GM18858 (cell line): ENCODE measurements at regions not wholly inside any gene's neighbourhood (a gene's known extent, or its start where the extent isn't known, plus 50 kb on each side); places are given as distances from the start of the nearest gene placed in this dataset.

ENCODE experiments used
- ATAC-seq: cut with Tn5 transposase; IDR thresholded peaks from one replicate; pipeline ENCODE4 v1.9.1; 2021; ENCODE audit not compliant: unreplicated experiment

DNA sequence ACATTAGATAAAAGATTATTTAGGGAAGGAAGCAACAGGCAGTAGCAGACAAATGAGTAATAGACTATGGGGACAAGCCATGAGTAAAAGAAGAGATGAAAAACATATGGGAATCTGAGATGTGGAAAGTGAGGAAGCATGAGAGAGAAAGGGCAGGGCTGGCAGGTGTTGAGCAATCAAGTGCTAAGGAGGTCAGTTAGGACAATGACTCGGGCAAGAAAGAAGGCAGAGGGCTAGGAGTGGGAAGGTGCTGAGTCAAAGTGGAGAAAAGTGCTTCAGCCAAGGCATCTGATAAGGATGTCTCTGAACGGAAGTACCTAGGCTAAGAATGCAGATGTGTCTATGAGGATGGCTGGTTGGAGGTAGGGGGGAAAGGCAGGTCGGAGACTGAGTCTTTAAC is 291.9 kb upstream of the HTR2A start:
- ATAC-seq = no peak

DNA sequence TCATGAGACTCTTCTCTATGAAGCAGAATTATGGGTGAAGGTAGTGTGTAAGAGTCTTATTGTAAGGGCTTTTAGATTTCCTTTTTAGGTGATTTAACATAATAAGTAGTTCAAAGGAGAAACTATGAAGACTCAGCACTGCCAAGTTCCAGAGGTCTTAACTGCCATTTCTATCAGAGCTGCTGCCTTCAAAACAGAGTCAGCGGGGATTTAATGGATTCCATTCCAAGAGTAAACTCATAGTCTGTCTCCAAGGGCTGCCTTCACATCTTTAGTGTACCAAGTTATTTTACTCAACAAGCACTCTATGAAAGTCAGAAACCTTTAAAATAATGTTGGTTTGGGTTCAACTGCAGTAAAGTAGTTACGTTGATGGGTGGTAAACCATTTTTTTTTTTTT is 289.6 kb upstream of the HTR2A start:
- no peak for ATAC-seq

DNA sequence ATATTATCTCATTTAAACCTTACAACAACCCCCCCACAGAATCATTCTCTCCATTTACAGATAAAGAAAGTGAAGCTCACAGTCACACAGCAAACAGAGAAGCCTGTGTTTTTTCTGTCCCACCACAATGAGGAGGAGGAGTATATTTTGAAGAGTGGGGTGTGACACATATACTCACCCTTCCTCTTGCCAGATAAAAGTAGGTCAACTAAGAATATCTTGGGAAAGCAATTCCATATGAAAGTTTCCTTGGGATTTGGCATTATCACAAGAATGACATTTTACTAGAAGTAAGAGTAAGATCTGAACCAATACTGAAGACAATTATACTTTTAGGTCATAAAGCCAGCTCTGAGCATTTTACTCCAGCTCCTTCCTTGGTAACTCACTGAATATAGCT is 287.5 kb upstream of the HTR2A start:
- no peak for ATAC-seq

DNA sequence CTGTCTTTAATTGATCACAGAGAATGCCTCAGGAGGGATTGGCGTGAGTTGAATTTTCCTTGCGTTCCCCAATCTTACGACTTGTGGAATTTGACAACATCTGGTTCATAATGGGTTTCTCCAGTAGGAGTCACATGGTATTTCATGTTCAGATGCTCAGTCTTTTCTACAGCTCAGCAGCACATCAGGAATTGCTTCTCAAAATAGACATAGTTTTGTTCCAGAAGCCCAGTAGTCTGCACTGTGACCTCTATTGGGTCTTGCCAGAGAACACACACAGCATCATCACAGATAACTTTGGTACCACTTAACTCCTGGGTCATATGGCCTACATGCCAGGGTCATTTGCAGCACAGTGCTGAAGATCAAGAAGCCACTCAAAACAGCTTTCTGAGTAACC is 282.5 kb upstream of the HTR2A start:
- ATAC-seq = no peak

DNA sequence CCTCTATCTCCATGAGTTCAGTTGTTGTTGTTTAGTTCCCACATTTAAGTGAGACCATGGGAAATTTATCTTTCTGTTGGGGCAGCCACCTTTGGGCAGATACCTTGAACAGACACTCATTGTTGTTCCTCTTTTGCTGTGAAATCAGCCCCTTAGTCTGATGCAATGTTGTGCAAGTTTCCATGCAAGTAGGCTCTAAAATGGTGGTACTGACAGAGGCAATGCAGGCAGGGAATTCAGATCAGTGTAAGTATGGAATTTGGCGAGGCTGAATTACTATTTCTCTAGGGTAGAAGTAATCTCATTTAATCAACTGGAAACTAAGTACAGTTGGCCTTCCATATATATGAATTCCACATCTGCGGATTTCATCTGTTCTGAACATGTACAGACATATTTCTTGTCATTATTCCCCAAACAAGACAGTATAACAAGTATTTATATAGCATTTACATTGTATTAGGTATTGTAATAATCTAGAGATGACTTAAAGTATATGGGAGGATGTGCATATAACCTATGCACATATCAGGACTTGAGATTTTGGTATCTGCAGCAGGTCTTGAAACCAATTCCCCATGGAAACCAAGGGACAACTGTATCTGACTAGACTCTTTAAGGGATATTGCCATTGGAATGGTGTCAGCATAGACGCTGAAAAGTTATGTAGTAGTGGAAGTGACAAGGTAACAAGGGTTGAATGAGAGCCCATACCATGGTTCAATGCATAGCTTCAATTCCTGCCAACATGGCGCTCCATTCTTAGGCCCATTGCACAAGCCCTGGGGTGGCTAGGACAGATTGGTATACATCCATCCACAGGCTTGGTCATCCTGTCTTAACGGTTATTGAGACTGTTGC is 281.5 kb upstream of the HTR2A start:
- ATAC-seq = no peak

DNA sequence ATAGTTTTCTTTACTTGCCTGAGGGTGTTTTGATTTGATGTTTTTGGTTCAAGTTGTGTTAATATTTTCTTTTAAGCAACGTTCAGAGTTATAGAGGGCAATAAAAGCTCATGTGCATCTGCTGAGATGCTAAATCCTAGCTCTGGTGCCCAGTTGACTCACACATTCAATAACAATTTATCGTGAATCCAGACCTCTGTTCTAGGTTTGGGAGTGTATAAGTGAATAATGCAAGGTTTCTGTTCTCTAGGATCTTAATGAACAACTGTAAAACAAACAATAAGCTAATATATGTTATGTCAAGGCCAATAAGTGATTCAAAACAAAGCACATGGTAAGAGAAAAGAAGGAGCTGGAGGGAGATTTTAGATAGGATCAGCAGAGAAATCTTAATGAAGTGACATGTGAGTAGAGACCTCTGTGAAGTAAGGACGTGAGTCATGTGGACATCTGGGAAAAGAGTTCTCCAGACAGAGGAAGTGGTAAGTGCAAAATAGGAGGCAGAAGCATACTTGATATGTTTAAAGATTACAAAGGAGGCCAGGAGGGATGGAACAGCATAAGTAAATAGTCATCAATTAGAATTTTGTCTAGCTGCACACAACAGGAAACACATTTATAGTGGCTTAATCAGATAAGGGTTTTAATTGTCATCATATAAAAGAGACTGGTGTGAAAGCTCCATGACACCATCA is 278.5 kb upstream of the HTR2A start:
- ATAC-seq = no peak

DNA sequence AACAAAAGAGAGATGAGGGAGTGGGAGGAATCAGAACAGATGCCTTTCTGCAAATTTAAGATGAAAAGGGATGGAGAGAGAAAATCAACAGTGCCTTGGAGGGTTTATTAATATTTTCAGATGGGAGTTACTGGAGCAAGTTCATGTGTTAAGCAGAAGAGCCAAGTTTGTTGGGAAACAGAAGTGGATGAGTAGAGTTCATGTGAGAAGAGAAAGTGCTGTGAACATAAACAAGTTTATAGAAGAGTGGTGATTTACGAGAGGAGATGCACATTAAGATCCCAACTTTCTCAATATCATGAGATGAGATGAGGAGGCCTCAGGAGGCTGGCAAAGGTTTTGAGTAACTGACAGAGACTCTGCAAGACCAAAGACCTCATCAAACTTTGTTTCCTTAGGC is 274.1 kb upstream of the HTR2A start:
- ATAC-seq = no peak

DNA sequence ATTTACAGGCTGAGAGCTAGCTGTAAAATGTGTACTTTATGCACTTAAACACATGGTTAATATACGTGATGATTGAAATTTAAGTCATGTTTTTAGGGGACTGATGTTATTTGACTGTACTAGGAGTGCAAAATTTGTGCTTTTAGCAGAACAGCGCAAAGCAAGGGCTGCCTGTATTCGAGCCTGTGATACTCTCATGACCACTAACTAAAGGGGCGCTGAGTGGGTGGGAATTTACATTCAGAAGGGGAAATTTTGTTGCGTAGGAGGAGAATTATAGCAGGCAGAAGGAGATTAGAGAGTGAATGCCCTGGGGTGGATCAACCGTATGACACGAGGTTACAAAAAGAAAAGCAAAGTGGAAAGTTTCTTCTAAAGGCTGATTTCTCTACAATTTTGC is 271.8 kb upstream of the HTR2A start:
- ATAC-seq = no peak

DNA sequence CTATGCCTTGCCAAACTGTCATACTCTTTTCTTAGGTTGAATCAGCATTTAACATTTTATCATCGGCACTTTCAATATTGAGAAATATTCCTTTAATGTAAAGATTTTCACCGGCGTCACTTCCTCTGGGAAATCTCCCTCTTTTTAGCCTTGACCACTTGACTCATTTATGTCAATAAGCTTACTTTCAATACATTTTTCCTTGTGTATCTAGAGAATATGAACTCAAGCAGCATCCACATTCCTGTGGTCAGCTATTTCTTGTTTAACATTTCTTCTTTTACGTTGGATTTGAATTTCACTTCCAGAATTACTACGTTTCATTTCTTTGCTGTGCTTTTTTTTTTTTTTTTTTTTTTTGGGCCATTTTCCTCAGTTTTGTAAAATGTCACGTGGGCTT is 271.2 kb upstream of the HTR2A start:
- ATAC-seq = no peak

DNA sequence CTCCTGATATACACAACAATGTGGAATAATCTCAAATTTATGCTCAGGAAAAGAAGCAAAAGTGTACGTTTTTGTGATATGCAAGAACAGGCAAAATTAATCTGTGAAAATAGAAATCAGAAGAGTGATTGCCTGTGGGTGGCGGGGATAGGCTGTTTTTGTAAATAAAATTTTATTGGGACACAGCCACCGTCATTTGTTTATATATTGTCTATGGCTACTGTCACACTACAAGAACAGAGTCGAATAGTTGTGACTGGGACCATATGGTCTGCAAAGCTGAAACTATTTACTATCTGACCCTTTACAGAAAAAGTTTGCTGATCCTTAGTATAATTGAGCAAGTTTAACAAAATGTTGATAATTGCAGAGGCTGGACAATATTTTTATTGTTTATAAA is 269.5 kb upstream of the HTR2A start:
- ATAC-seq = no peak

DNA sequence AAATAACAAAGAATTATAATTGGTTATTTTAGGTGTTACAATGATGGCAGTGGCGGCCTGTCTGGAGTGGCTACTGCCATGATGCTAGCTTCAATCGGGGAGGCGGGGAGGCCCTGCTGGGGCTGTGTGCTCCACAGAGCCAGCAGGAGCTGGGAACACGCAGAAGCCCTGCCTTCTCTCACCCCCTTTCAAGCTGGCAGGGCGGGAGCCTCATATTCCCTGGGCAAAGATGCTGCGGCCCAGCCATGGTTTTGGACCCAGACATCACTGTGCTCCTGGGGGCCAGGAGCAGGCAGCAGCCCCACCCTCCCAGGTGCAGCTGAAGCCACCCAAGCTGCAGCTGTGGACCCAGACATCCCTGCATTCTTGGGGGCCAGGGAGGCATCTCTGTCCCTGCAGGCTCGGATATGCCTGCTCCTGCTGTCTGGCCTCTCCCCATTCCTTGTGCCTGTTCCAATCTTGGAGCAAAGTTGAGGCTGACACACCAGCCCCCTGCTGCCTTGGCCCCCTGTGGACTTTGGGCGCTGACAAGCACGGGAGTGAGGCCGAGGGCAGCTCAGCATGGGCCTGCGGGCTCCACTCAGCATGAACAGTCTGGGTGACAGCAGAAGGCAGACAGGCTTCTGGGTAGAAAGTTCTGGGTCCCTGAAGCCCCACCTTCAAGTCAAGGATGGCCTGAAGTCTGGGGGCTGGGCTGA is 263.1 kb upstream of the HTR2A start:
- ATAC-seq = no peak

DNA sequence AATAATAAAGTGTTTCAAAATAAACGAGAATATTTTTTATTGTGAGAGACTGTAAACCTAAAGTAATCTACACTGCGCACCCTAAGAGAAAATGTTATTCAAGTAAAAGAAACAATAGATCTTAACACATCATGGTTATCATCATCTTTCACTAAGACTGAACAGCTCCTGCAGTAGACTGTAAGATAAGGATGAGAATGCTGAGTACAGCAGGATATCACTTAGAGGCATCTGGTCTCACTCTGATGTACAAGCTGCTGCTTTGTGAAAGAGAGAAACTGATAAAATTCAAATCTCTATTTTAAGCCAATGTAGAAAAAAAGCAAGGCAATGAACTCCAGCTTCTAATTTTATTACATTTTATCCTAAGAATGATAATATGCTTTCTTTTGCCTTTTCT is 261.7 kb upstream of the HTR2A start:
- ATAC-seq = no peak

DNA sequence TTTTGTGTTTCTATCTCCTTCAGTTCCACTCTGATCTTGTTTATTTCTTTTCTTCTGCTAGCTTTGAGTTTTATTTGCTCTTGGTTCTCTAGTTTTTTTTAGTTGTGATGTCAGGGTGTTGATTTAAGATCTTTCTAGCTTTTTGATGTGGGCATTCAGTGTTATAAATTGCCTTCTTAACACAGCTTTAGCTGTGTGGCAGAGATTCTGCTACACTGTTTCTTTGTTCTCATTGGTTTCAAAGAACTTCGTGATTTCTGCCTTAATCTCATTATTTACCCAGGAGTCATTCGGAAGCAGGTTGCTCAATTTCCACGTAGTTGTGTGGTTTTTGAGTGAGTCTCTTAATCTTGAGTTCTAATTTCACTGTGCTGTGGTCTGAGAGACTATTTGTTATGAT is 251.7 kb upstream of the HTR2A start:
- no peak for ATAC-seq

DNA sequence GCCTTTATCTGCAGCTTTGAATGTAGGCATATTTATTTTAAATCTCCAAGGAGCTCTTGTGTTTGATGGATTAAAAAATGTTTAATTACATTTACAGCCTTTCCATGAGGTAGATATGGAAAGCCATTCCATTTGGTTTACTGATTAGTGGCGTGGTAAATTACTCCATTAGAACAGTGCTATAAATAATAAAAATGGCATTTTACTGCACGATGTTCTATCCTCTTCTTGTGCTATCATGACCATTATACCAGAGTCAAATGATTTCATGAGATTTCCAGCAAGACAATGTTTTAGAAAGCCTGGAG is 250.9 kb upstream of the HTR2A start:
- no peak for ATAC-seq

DNA sequence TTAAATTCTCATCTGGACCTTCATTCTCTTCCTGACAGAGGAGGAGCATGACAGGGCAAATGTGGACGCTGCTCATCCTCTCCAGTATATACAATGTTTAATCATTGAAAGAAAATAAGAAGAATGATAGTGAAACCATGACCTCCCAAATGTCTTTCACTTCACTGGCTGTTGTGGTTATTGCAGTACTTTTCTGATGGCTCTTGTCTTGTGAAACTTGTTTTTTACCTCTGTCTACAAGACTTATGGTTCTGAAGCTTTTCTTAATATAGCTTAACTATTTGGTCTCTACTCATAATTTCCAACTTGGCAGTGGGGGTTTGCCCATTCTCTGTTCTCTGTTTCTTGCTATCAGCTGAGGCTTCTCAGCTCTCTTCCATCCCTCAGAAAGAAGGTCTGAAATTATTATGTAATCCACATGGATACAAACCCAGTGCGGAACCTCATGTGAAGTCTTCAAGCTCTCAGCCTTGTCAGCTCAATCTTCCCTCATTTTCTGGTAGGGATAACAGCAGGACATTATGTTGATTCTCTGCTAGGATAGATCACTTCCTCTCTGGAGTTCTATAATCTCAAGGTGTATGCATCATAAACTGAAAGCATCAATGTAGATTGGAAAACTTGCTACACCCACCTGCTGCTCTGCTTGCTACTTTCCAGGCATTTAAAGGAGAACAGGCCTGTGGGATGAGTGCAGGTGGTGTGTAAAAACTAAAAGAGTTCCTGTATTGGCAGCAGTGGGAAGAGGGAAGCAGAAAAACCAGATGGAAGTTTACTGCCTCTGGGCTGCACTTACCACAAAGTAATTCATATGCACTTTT is 250.3 kb upstream of the HTR2A start:
- ATAC-seq = peak; percentile 98

DNA sequence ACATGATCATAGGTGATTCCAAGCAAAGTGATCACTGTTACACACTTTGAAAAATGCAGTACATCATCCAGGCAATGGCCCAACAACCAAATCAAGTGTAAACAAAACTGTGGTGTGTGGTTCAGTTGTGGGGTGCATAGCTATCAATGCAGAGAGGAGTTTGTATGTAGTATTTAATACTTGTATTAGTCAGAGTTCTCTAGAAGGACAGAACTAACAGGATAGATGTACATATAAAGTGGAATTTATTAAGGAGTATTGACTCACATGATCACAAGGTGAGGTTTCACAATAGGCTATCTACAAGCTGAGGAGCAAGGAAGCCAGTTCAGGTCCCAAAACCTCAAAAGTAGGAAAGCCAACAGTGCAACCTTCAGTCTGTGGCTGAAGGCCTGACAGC is 249.3 kb upstream of the HTR2A start:
- no peak for ATAC-seq

DNA sequence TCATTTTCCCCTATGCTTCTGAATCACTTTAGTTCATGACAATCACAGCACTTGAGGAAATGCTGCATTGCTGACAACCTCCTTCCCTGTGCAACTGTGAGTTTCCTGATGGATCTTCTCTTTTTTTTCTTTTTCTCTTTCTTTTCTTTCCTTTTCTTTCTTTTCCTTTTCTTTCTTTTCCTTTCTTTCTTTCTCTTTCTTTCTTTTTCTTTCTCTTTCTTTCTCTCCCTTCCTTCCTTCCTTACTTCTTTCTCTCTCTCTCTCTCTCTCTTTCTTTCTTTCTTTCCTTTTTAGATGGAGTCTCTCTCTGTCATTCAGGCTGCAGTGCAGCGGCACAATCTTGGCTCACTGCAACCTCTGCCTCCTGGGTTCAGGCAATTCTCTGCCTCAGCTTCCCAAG is 247.9 kb upstream of the HTR2A start:
- ATAC-seq = no peak

DNA sequence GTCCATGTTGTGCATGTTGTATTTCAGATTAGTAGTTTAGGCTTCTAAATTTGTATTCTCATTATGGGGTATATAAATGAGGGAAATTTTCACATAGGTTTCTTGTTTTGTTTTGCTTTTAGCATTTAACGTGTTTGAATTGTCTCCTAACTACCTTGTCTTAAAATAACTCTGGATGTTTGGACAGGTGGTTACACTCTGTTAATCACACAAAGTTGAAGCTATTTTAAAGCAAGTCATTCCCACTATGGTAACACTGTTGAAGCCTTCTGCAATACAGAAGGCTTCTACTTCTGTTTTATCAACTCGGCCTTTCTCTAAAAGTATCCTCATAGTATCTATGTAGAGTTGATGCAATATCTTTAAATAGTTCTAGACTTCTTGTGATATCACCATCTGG is 245.3 kb upstream of the HTR2A start:
- ATAC-seq = no peak

DNA sequence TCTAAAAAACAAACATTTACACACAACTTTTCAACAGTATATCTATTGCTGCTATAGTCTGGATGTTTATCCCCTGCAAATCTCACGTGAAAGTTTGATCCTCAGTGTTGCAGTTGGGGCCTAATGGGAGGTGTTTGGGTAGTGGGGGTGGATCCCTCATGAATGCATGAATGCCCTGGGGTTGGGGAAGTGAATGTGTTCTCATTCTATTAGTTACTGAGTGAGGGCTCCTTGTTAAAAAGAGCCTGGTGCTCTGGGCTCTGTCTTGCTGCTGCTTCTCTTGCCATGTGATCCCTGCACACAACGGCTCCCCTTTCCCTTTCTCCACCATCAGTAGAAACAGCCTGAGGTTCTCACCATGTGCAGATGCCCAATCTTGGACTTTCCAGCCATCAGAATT is 242.7 kb upstream of the HTR2A start:
- no peak for ATAC-seq

DNA sequence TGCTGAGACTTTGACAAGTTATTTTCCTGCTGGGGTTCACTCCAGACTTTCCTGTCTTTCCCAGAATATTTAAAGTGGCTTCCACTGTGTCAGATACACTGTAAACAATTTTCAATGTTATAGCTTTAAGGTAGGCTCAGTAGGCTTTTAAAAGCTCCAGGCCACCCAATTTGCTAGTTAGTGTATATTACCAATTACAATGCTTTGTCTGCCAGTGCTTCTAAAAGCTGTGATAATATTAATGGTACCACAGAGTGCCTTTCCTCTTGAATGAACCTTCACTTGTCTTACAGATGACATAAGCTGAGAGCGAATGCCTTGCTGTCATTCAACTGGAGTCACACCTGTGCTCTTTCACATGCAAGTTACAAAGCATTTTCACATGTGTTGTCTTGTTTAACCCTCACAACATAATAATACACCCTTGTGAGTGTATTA is 239.7 kb upstream of the HTR2A start:
- no peak for ATAC-seq

DNA sequence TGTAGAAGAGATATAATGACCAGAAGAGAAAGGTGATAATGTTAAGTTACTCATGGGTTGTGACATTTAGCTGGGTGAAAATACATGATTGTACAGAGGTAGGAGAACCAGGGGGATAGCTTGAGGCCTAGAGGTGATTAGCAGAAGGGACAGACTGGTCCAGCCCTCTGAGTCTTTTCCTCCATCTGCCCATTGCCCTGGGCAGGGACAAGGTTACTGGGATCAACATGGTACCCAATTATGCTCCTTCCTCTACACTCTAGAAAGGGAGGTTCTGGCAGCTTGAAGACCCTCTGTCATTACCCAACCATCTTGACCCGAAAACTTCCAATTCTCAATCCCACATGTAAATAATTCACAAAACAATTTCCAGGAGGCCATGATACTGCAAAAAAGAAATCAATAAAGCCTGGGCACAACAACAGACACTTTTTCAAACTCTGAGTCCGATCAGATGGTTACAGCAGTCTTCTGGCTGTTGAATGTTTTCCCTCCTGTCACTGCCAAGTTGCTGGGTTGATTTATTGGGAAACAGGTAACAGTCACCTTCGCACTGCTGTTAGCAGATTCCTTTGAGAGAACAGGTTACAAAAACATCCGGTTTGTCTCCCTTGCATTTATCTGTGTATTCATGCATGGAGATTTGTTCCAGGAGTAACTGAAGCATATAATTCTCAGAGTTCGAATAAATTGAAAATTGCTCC is 239.1 kb upstream of the HTR2A start:
- no peak for ATAC-seq
